ENCODE measurements at regions not wholly inside any gene's neighbourhood (a gene's known extent, or its start where the extent isn't known, plus 50 kb on each side); places are given as distances from the start of the nearest gene placed in this dataset.

- in situ Hi-C loops (cut with MboI; ENCODE audit: low sequenced_read_pairs), result no loop called here
Observed at GRCh38 chr15:98410328-98410727, 238.0 kb upstream of the IGF1R start.

- in situ Hi-C loops (cut with MboI; ENCODE audit: low sequenced_read_pairs), result no loop called here
Observed at GRCh38 chr15:98412852-98413251, 235.5 kb upstream of the IGF1R start.

- in situ Hi-C loops (cut with MboI; ENCODE audit: low sequenced_read_pairs), result no loop called here
Observed at GRCh38 chr15:98413933-98414546, 234.3 kb upstream of the IGF1R start.

- in situ Hi-C loops (cut with MboI; ENCODE audit: low sequenced_read_pairs), result no loop called here
Observed at GRCh38 chr15:98416222-98416855, 232.0 kb upstream of the IGF1R start.

- in situ Hi-C loops (cut with MboI; ENCODE audit: low sequenced_read_pairs), result no loop called here
Observed at GRCh38 chr15:98417346-98417745, 231.0 kb upstream of the IGF1R start.

- in situ Hi-C loops (cut with MboI; ENCODE audit: low sequenced_read_pairs), result no loop called here
Observed at GRCh38 chr15:98418122-98418521, 230.2 kb upstream of the IGF1R start.

- in situ Hi-C loops (cut with MboI; ENCODE audit: low sequenced_read_pairs), result no loop called here
Observed at GRCh38 chr15:98419173-98419780, 229.1 kb upstream of the IGF1R start.

GRCh38 chr15:98420837-98421236 lies 227.5 kb upstream of the IGF1R start:
- in situ Hi-C loops (cut with MboI; ENCODE audit: low sequenced_read_pairs), result loop anchor here (10.0 kb wide), 1 partner anchor 116 kb away; no protein-coding TSS in a partner anchor

- in situ Hi-C loops (cut with MboI; ENCODE audit: low sequenced_read_pairs), result loop anchor here (10.0 kb wide), 1 partner anchor 117 kb away; no protein-coding TSS in a partner anchor
Observed at GRCh38 chr15:98421419-98422129, 226.8 kb upstream of the IGF1R start.

GRCh38 chr15:98422130-98422478 lies 226.2 kb upstream of the IGF1R start:
- in situ Hi-C loops (cut with MboI; ENCODE audit: low sequenced_read_pairs), result loop anchor here (10.0 kb wide), 1 partner anchor 117 kb away; no protein-coding TSS in a partner anchor

GRCh38 chr15:98425173-98425572 lies 223.2 kb upstream of the IGF1R start:
- in situ Hi-C loops (cut with MboI; ENCODE audit: low sequenced_read_pairs), result loop anchor here (10.0 kb wide), 1 partner anchor 120 kb away; no protein-coding TSS in a partner anchor

GRCh38 chr15:98427321-98427720 lies 221.0 kb upstream of the IGF1R start:
- in situ Hi-C loops (cut with MboI; ENCODE audit: low sequenced_read_pairs), result loop anchor here (10.0 kb wide), 1 partner anchor 123 kb away; no protein-coding TSS in a partner anchor

- in situ Hi-C loops (cut with MboI; ENCODE audit: low sequenced_read_pairs), result loop anchor here (10.0 kb wide), 1 partner anchor 124 kb away; no protein-coding TSS in a partner anchor
Observed at GRCh38 chr15:98428253-98428989, 219.9 kb upstream of the IGF1R start.

GRCh38 chr15:98431171-98431570 lies 217.2 kb upstream of the IGF1R start:
- in situ Hi-C loops (cut with MboI; ENCODE audit: low sequenced_read_pairs), result no loop called here

- in situ Hi-C loops (cut with MboI; ENCODE audit: low sequenced_read_pairs), result no loop called here
Observed at GRCh38 chr15:98433346-98433745, 215.0 kb upstream of the IGF1R start.

- in situ Hi-C loops (cut with MboI; ENCODE audit: low sequenced_read_pairs), result no loop called here
Observed at GRCh38 chr15:98433856-98434255, 214.5 kb upstream of the IGF1R start.

- in situ Hi-C loops (cut with MboI; ENCODE audit: low sequenced_read_pairs), result no loop called here
Observed at GRCh38 chr15:98437752-98438151, 210.6 kb upstream of the IGF1R start.

GRCh38 chr15:98438326-98438725 lies 210.0 kb upstream of the IGF1R start:
- in situ Hi-C loops (cut with MboI; ENCODE audit: low sequenced_read_pairs), result no loop called here

GRCh38 chr15:98438907-98439306 lies 209.4 kb upstream of the IGF1R start:
- in situ Hi-C loops (cut with MboI; ENCODE audit: low sequenced_read_pairs), result no loop called here

- in situ Hi-C loops (cut with MboI; ENCODE audit: low sequenced_read_pairs), result no loop called here
Observed at GRCh38 chr15:98439523-98439942, 208.8 kb upstream of the IGF1R start.

- in situ Hi-C loops (cut with MboI; ENCODE audit: low sequenced_read_pairs), result loop anchor here (10.0 kb wide), 2 partner anchors 194 to 634 kb away; no protein-coding TSS in a partner anchor
Observed at GRCh38 chr15:98440917-98441316, 207.4 kb upstream of the IGF1R start.
